Hippocampal formation (tissue), 2 donors: ENCODE measurements at regions not wholly inside any gene's neighbourhood (a gene's known extent, or its start where the extent isn't known, plus 50 kb on each side); places are given as distances from the start of the nearest gene placed in this dataset.

Experiments
- DNase-seq, 2 donors: peaks; one replicate each; lab custom pipeline; 2025; lab: John Stamatoyannopoulos, UW

DNA sequence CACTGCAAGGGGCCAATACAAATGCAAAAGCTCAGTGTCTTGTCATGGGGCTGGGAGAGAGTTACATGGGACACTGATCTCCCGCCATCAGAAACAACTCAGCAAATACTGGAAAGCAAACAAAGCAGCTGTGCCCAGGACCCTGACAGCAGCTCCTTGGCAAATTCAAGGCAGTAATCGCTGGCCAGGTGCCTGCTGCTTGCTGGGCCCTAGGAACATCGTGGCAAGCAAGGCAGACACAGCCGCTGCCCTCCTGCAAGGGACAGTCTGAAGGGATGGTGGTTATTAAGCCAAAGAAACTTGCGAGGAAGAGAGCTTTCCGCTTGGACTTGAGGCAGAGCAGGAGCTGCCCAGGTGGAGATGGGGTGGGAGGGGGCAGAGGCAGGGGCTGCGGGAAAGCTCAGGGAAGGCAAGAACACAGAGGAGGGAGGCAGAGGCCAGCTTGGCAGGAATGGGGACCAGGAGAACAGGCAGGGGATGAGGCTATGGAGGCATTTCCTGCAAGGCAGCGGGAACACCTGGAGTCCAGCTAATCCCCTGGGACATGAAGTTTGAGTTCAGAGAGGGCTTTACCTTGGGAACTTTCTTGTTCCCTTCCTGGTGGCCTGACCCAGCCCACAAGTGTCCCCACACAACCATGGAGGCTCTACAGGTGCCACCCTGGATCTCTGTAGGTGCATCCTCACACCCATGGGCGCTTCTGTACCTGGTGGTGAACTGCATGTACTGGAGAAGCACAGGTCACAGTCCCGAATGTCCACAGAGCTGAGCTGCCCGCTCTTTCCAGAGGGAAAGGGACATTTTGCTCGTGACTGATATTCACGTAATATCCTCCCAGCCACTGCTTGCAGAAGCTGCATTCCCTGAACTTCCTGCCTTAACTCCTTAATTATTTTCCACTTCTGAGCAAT is 78.7 kb upstream of the ATP2B2 start:
- no peak for DNase-seq

DNA sequence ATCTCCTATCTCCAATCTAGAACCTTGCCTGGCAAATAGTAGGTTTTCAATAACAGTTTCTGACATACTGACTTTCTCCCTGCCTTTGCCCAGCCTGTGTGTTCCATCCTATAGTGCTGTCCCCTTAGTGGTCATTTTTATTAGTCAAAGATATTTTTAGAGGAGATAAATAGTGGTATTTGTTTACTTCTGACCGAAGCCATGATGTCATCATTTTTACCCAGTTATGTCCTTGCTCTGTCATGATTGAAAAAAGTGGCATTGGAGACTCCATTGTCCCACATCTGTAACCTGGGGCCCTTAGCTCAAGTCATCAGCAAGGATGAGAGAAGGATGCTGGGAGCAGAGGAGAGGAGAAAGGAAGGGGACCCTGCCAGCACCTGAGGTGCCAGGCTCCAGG is 80.6 kb upstream of the ATP2B2 start:
- no peak for DNase-seq

DNA sequence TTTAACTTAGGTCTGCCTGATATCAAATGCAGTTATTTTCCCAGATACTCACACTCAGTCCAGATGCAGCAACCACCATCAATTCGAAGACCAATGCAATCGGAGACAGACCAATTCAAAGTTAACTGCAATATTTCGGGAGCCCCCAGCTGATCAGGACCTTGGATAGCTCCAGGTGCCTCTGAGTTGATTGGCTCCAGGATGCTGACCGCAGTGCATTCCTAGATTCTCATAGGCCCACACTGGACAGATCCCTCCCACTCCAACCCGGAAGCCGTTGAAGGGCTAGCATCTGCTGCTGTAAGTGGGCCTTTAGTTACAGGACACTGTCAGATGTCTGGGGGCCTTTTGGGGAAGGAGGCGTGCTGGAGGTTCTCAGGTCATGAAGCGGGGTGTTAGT is 89.5 kb upstream of the ATP2B2 start:
- DNase-seq: no peak

DNA sequence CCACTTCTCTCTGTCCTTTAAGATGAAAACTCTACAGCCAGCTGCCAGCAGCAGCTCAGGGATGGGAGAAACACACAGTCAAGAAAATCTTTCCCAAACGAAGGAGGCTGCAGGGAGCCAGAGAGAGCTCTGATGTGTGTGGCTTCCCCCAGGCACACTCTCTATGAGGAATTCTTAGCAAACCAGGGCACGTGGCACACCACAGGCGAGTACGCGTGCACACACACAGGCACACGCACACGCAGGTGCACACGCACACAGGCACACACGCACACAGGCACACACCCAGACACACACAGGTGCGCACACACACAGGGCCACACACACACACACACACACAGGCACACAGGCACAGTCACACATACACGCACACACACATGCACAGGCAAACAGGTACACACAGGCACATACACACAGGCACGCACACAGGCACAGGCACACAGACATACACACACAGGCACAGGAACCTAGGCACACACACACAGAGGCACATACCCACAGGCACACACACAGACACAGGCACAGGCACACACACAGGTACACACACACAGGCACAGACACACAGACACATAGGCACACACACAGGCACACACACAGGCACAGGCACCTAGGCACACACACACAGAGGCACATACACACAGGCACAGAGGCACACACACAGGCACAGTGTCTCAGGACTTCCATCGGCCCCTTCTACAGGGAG is 91.5 kb upstream of the ATP2B2 start:
- DNase-seq: no peak

DNA sequence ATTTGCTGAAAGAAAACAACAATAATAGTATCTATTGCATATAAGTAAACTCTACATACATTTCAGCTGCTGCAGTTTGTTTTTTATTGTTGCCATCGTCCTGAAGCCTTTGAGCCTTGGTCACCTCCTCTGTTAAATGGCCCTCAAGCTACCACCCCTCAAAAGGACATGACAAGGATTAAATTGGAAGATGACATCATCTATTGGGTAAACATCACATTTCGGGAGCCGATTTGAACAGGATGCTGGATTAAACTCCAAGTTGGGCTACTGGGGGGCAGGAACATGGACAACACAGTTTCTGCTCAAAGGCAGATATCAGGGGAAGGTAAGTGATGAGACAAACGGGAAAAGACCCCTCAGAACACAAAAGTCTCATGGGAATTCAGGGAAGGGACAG is 92.3 kb upstream of the ATP2B2 start:
- no peak for DNase-seq

DNA sequence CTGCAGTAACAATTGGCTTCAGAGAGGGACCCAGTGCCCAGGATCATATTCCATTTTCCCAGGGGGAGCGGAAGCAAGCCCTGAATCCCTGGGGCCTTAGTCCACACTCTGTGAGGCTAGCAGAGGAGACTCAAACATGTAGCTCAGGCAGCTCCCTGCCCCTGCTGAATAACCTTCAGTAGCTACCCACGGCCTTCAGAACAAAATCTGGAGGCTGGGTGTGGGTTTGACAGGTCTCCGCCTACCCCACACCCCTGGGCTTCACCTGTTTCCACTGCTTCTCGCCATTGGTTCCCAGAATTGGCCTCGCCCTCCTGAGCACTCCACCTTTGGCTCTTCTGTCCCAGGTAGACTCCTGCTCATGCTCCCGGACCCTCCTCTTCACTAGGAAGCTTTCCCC is 93.6 kb upstream of the ATP2B2 start:
- DNase-seq: no peak

DNA sequence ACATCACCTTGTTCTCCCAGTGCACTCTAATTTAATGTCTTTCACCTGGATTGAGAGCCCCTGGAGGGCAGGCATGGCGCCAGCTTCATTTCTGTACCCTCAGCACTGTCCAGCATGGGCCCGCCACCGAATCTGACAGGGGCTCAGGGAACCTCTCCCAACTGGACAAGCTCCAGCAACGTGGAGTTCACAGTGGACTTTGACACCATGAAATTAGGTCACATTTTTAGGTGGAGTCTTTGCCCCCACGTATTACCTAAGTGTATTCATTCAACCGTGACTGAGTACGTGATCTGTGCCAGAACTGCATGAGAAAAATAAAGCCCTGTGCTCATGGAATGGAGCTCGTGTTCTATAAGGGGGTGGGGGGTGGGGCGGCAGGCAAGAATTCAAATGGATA is 94.1 kb upstream of the ATP2B2 start:
- no peak for DNase-seq

DNA sequence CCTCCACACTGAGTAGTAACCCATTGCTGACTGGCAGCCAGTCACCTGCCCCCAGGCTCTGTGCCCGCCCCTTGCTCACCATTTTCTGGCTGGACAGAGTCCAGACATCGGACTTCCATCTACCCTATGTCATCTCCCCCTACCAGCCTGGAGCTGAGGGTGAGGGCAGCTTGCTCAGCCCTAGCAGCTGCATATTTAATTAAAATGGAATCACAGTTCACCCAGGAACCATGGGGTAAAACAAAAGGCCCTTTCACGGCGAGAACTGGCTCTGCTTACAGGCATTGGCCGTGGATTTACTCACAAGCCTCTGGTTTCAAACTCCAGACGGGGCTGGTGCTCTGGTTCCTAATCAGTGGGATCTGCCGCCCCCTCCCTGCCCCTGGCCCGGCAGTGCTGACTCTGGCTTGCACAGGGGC is 94.9 kb upstream of the ATP2B2 start:
- DNase-seq: peak; percentile 39 to 64

DNA sequence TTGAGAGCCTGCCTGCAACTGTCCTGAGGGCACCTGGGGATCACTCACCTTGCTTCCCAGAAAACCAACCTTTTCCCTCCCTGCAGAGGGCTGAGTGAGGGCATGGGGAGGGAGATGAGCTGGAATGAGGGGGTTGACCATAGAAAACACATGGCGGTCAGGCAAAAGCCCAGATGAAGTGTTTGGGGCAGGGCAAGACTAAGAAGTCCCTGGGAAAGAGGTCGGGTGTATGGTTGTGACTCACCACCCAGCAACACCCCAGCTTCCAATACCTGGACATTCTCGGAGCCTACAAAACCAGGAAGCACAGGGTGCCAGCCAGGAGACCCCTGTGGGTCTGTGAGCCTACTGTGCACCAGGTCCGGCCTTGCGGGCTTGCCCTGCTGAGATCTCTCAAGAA is 95.3 kb upstream of the ATP2B2 start:
- no peak for DNase-seq

DNA sequence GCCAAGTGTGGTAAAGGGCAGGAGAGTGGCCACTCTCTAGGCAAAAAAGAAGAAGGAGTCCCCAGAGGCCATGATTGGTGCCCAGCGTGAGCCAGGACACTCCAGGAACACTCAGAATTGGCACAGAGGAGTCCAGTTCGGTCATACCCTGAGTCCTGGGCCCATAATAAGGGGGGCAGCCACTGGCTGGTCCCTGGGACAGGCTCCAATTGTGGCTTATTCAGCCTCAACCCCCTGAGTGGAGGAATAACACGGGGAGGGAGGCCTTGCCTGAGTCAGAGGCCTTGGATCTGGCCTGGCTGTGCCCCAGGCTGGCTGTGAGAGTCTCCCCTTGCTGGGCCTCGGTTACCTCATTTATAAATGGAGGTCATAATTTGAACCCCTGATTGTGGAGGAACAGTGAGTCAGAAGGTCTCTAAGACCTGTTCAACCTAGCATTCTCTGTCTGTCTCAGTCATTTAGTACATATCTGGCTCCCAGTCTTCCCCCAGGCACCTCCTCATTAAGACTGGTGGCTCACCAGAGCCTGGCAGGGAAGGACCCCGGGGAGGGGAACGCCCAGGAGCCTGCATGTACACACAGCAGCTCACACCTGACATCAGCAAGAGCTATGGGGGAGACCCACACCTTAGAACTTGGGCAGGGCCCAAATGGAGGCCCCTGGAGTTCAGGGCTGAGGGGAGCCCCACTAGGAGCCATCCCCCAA is 95.9 kb upstream of the ATP2B2 start:
- peak; percentile 27 to 51 for DNase-seq

DNA sequence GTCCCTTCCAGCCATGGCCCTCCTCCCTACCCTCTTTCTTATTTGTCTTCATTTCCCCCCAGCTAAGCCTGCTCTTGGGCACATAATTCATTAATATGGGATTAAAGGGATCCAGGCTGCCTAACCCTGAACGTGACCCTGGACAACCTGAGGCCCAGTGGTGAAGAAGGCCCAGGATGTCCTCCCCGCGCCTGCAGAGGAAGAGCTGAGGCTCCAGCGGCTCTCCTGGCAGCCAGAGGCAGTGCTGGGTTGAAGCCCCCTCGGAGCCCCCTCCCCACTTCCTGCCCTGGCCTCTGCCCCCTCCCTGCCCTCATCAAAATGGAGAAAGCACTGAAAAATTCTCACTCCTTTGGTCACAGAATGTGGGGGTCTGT is 96.5 kb upstream of the ATP2B2 start:
- DNase-seq: no peak

DNA sequence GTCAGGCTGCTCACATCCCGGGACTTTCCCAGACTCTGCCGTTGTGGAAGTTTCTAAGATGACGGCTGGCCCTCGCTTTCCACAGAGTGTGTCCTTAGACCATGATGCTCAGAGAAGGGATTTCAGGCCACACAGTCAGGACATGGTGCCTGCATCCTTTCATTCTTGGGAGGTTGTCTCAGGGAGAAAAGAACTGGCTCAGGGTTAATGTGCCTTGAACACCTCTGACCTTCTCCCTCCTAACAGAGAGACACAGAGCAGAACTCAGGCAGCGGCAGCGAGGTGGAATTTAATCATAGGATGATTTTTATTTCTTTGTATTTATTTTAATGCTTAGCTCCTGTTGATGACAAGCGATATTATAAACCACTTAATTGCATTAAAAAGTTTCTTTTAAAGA is 96.9 kb upstream of the ATP2B2 start:
- DNase-seq: no peak

DNA sequence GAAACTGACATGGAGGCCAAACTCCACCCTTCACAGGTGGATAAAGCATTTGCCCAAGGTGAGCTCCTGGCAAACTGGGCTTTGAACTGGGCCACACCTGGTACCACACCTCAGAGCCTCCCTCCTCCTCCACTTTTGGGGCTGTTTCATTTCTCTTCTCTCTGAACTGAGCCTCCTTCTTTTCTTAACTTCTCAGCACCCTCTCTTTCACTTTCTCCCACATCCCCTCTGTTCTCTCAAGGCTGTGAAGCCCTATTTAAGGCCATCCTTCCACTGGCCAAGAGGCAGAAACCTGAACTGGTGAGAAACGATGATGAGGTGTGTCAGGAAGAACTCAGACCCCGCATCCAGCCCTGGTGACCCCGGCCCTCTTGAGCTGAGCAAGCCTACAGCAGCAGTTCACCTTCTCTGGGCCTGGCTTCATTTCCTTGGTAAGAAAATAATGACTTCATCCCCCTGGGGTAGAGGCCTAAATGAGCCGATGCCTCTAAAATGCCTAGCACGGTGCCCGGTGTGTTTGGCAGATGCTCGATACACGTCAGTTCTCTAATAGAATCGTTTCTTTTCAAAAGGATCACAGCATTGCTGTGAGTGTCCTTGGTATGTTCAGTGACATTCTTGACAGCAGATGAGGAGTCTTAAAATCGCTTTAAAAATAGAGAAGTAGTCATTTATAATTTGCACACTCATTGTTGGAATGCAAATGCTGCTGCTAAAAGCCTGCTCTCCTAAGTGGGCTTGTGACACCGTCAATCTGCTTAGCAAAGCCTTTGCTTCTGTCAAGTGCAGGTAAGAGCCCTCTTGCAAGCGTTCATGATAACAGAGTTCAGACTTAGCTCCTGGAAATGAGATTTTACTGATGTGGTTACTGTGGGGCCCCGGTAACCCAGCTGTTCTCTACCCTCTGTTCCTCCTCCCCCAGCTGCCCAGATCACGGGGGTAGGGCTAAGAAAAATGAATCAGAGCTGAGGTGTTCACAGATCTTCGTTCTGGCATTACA is 97.7 kb upstream of the ATP2B2 start:
- DNase-seq: no peak

DNA sequence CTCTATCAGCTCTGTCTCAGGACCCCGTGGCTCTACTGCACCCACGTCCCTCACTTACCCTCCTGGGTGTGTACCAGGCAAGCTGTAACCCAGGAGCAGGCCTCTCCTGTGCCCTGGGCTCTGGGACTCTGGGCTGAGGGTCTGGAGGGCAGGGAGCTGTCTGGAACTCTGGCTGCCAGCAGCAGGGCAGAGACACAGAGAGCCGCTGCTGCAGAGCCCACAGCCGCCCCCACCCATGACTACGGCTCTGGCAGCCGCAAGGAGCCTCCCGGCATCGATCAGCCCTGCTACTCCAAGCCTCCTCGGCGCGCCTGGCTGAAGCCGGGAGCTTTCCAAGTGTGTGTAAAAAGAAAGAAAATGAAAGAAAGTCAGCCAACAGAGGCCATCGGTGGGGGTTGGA is 103.7 kb upstream of the ATP2B2 start:
- peak; percentile 11 to 26 for DNase-seq

DNA sequence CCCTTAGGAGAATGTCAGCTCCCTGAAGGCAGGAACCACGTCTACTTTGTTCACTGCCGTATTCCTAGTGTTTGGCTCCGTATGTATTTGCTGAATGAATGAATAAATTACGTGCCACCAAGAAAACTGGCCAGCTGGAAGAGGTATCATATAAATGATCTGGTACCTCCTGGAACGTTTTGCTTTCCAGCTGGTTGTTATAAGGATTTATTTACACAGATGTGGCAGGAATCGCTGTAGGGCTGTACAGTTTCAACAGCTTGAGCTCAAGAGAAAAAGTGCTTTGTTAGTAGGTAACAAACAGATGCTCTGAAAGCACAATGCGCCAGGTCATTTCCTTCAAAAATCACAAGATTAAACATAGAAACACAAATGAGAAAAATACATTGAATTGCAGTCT is 108.8 kb upstream of the ATP2B2 start:
- no peak for DNase-seq

DNA sequence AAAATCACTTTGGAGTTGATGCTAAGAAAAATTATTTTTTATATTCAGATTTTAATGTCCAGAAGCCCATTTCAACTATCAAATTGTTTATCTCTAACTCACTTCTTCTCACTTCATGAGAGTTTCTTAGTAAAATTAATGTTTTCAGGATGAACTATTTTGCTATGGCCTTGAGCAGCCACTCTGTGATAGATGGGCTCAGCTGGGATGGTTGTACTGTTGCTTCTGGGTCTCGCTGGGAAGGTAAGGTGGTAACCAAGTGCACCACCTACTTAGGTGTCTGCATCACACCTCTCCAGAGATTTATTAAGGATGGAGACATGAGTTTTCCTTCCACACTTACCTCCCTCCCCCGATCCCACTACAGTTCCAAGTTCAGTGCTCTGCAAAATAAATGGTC is 110.3 kb upstream of the ATP2B2 start:
- DNase-seq: no peak

DNA sequence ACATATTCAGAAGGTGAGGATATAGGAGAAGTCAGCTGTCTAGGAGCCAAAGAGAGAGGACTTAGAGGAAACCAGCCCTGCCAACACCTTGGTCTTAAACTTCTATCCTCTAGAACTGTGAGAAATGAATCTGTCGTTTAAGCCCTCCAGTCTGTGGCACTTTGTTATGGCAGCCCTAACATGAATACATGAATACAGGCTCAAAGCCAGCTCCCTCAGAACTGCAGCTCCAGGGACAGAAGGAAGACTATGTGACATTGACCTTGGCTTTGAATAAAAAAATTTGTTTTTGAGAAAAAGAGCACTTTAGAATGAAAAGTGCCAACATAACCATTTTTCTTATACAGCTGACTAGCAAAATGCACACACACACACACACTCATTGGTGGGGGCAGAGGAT is 110.9 kb upstream of the ATP2B2 start:
- no peak for DNase-seq

DNA sequence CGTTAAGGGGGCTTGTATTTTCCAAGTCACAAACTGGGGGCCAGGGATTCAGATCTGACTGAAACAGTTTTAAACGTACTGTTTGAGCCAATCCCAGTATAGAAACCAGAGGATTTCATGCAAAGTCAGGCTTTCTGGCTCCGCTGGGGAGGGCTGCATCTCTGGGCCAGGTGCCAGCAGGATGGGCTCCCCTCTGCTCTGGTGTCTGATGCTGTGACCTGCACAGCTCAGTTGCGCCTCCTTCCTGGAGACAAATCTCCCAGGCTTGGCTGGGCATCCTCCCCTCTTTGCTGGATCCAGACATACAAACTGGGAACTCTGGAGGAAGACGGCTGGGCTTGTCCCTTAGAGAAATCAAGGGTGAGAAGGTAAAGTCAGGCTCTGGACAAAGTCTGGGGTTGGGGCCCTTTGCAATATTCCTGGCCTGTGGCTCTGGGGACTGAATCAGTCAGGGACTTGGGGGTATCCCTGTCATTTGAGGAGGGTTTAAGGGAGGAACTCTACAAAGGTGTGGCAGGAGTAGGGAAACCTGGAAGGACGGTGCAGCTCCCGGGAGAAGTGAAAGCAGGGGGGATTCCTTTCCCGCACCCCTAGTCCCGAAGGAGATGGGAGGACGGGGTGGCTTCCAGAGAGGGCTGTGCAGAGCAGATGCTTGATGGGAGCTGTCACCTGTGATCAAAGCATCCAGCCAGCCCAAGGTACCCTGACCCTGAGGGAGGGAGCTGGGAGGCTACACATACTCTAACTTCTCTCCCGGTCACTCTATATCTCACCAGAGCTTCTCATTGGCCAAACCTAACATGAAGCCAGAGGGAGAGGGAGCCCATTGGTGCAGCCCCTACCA is 114.8 kb upstream of the ATP2B2 start:
- DNase-seq: no peak

DNA sequence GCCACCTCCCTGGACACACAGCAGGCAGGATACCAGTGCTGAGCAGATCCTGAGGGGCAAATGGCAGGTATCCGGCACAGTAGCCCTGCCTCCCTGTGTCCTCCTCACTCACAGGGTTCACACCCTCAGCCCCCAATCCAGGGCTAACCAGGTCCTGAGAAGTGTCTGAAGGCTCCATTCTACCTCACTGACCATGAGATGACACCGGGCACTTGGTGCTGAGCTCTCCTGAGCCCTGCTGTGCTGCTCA is 115.4 kb upstream of the ATP2B2 start:
- DNase-seq: no peak

DNA sequence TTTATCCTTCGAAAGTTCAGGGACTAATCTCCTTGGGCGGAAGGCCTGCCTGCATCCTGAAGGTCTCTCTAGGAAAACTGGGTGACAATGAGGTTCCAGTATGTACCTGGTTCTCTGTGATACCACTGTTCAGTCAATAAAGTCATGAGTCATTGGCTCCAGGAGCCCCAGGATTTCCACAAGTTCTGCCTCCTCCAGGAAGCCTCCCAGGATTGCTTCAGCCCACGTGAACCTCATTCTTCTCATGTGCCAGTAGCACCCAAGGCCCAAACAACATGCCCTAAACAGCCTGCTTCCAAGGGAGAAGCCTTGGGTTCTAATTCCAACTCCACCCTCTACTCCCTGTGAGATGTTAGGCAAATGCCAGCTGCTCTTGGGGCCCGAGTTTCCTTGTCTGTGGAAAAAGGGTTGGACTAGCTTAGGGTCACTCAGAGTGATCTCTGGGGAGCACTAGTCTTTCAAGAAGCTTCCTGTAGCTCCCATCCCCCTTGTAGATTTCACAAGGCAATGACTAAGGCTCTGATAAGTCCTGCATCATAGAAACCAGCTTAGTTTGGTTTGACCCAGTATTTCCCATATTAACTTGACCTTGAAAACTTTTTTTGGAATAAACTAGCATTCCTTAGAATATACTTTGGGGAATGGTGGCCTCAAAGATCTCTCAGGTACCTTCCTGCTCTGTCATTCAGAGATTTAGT is 118.3 kb upstream of the ATP2B2 start:
- no peak for DNase-seq
